ENCODE measurements at regions not wholly inside any gene's neighbourhood (a gene's known extent, or its start where the extent isn't known, plus 50 kb on each side); places are given as distances from the start of the nearest gene placed in this dataset.

DNA sequence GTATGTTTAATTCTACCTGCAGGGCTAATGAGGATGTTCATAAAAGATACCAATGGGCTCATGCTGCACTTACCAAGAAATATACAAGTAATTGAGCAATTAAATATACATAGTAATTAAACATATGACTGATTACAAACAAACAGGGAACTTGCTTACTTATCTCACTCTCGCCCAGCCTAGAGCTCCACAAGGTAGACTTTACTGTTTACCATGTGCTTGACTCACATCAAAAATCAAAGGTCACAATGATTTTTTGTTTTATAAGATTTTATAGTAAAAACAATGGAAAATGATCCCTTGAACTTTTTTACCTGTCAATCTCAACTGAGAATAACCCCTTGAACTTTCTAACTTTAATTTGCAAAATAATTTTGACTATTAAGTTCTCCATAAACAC, 1395.1 kb downstream of the SUCLG1 start:
- no peaks in the 10 kb centered on the region for H3K9me1 ChIP-seq (ENCODE audit: control insufficient read depth, insufficient read depth, low read length)
- no TSS peak for BruUV-seq (replicated peaks)
- H3K4me1 ChIP-seq (replicated peaks in 1 of 2; ENCODE audit: control insufficient read depth in 2 of 2, insufficient read depth in 2 of 2, low read length in 2 of 2) = no peaks in the 10 kb centered on the region

More for the DNA sequence above, 1395.1 kb downstream of the SUCLG1 start:
- POLR2A ChIA-PET = no interaction called here
- no peak overlapping the region for H2AFZ ChIP-seq (ENCODE audit: low read depth, low read length)
- H3K9me3 ChIP-seq (replicated peaks; ENCODE audit: control insufficient read depth, insufficient read depth, low read depth, low read length) = no peaks in the 10 kb centered on the region; the same call in 1 of the 2 replicates
- DNase-seq (ENCODE audit: extremely low read depth in 1 of 4, low spot score in 3 of 4) = no peak
- H3K36me3 ChIP-seq (ENCODE audit: control insufficient read depth, insufficient read depth, low read length) = no peaks in the 10 kb centered on the region
- CTCF ChIA-PET (ENCODE audit: low intra/inter-chr PET ratio) = no interaction called here
- intact Hi-C loops (cut with micrococcal nuclease) (no loop called here), in situ Hi-C loops (cut with MboI) (no loop called here)
- no peak overlapping the region for H3K27ac ChIP-seq (ENCODE audit: extremely low read depth, low read depth, low read length)
- H4K20me1 ChIP-seq (replicated peaks; ENCODE audit: control insufficient read depth, insufficient read depth, low read length) = no peaks in the 10 kb centered on the region
- no peak overlapping the region for H3K9ac ChIP-seq (ENCODE audit: insufficient read depth in 1 of 2, low read depth in 2 of 2, low read length in 2 of 2)
- FAIRE-seq = no peak
- TF ChIP-seq ZNF124 (CRISPR knock-in tag; IDR thresholded peaks at IDR 0.05) = no peak
- TF ChIP-seq, protein P1, sequence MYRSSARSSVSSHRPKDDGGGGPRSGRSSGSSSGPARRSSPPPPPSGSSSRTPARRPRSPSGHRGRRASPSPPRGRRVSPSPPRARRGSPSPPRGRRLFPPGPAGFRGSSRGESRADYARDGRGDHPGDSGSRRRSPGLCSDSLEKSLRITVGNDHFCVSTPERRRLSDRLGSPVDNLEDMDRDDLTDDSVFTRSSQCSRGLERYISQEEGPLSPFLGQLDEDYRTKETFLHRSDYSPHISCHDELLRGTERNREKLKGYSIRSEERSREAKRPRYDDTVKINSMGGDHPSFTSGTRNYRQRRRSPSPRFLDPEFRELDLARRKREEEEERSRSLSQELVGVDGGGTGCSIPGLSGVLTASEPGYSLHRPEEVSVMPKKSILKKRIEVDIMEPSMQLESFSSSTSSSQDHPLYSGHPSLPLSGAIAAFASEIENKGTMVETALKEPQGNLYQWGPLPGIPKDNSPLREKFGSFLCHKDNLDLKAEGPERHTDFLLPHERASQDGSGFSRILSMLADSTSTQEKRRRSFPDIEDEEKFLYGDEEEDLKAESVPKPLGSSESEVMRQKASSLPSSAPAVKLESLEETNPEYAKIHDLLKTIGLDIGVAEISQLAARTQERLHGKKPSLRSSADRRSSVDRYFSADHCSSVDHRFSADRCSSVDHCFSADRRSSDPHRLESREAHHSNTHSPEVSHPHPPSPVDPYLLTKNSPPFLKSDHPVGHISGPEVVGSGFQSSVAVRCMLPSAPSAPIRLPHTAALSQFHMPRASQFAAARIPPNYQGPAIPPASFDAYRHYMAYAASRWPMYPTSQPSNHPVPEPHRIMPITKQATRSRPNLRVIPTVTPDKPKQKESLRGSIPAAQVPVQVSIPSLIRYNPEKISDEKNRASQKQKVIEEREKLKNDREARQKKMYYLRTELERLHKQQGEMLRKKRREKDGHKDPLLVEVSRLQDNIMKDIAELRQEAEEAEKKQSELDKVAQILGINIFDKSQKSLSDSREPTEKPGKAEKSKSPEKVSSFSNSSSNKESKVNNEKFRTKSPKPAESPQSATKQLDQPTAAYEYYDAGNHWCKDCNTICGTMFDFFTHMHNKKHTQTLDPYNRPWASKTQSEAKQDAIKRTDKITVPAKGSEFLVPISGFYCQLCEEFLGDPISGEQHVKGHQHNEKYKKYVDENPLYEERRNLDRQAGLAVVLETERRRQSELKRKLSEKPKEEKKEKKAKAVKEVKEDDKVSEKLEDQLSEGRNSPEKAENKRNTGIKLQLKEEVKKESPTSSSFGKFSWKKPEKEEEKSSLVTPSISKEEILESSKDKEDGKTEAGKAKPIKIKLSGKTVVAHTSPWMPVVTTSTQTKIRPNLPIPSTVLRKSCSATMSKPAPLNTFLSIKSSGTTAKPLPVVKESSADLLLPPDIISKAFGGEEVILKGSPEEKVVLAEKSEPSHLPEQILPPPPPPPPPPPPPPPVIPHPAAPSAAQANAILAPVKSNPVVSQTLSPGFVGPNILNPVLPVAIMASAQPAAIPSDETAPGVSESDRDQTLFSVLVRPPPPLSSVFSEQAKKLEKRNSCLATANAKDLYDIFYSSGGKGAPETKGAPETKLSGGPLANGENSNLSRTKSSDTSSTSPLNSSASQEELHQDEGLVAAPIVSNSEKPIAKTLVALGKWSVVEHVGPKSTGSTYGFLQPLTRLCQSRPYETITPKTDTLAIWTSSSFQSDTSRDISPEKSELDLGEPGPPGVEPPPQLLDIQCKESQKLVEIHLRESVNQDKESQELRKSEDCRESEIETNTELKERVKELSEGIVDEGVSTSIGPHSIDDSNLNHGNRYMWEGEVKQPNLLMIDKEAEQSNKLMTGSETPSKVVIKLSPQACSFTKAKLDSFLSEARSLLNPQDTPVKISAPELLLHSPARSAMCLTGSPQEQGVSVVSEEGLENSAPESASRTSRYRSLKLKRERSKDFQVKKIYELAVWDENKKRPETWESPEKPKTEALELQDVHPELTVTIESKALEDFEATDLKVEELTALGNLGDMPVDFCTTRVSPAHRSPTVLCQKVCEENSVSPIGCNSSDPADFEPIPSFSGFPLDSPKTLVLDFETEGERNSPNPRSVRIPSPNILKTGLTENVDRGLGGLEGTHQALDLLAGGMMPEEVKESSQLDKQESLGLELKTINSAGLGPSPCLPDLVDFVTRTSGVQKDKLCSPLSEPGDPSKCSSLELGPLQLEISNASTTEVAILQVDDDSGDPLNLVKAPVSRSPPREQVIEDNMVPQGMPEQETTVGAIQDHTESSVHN (IDR thresholded peaks at IDR 0.05; ENCODE audit: borderline replicate concordance in 1 of 2, low read depth in 1 of 2) = no peak
- no peak for TF ChIP-seq DDX20 (tag; IDR thresholded peaks at IDR 0.05; ENCODE audit: low read depth)
- no peak for TF ChIP-seq ZKSCAN1 (IDR thresholded peaks at IDR 0.05; ENCODE audit: low read depth, low read length)
- TF ChIP-seq COPS2 (conservative IDR thresholded peaks at IDR 0.05) = no peak
- TF ChIP-seq ZNF561 (CRISPR knock-in tag; conservative IDR thresholded peaks at IDR 0.05) = no peak
- TF ChIP-seq BDP1 (IDR thresholded peaks at IDR 0.05; ENCODE audit: insufficient read depth, insufficient read length) = no peak
- no peak for TF ChIP-seq ZNF707 (CRISPR knock-in tag; conservative IDR thresholded peaks at IDR 0.05)
- no peak for TF ChIP-seq CTBP1 (IDR thresholded peaks at IDR 0.05; ENCODE audit: borderline replicate concordance)
- H3K27me3 ChIP-seq (ENCODE audit: control insufficient read depth in 2 of 2, insufficient read depth in 2 of 2, low read length in 2 of 2) = no peaks in the 10 kb centered on the region
- no peak for ATAC-seq
- WGBS (ENCODE audit: insufficient coverage, low coverage, missing lambda C conversion rate) = 0% methylated on average over 1 of the region's 1 CpG
- H3K79me2 ChIP-seq (ENCODE audit: control insufficient read depth, insufficient read depth, low read length) = no peaks in the 10 kb centered on the region
- H3K4me3 ChIP-seq = no peak overlapping the region
- no peak overlapping the region for H3K4me2 ChIP-seq (ENCODE audit: insufficient read depth, low read length)
